HG02642 (cell line): ENCODE measurements at regions not wholly inside any gene's neighbourhood (a gene's known extent, or its start where the extent isn't known, plus 50 kb on each side); places are given as distances from the start of the nearest gene placed in this dataset.

Source experiments
- ATAC-seq: cut with Tn5 transposase; IDR thresholded peaks from one replicate; pipeline ENCODE4 v1.9.1; 2021; ENCODE audit warnings: mild to moderate bottlenecking; ENCODE audit not compliant: unreplicated experiment, poor library complexity

GRCh38 chr7:17506596-17506995 lies 208.1 kb downstream of the AHR start:
- ATAC-seq = no peak

- ATAC-seq = no peak
Measured at GRCh38 chr7:17507717-17508116, 209.3 kb downstream of the AHR start.

- no peak for ATAC-seq
Measured at GRCh38 chr7:17512181-17512675, 213.8 kb downstream of the AHR start.

GRCh38 chr7:17516771-17517170 lies 218.3 kb downstream of the AHR start:
- ATAC-seq = no peak

- ATAC-seq = no peak
Measured at GRCh38 chr7:17520941-17521340, 222.5 kb downstream of the AHR start.

GRCh38 chr7:17521437-17521836 lies 223.0 kb downstream of the AHR start:
- ATAC-seq = no peak

- no peak for ATAC-seq
Measured at GRCh38 chr7:17523813-17524739, 225.6 kb downstream of the AHR start.

GRCh38 chr7:17524746-17525145 lies 226.3 kb downstream of the AHR start:
- ATAC-seq = no peak

GRCh38 chr7:17526621-17527020 lies 228.2 kb downstream of the AHR start:
- ATAC-seq = no peak

GRCh38 chr7:17528636-17529035 lies 230.2 kb downstream of the AHR start:
- ATAC-seq = no peak

- ATAC-seq = no peak
Measured at GRCh38 chr7:17530244-17530643, 231.8 kb downstream of the AHR start.

GRCh38 chr7:17530741-17531421 lies 232.4 kb downstream of the AHR start:
- ATAC-seq = peak; percentile 68

GRCh38 chr7:17532861-17533404 lies 234.5 kb downstream of the AHR start:
- no peak for ATAC-seq

GRCh38 chr7:17534348-17534747 lies 235.9 kb downstream of the AHR start:
- ATAC-seq = no peak

GRCh38 chr7:17535776-17536175 lies 237.3 kb downstream of the AHR start:
- ATAC-seq = no peak

GRCh38 chr7:17544401-17544800 lies 245.9 kb downstream of the AHR start:
- no peak for ATAC-seq

- ATAC-seq = no peak
Measured at GRCh38 chr7:17545348-17545747, 246.9 kb downstream of the AHR start.

GRCh38 chr7:17546189-17546588 lies 247.7 kb downstream of the AHR start:
- no peak for ATAC-seq

GRCh38 chr7:17546592-17546991 lies 248.1 kb downstream of the AHR start:
- ATAC-seq = no peak

- ATAC-seq = no peak
Measured at GRCh38 chr7:17548014-17548653, 249.7 kb downstream of the AHR start.

- no peak for ATAC-seq
Measured at GRCh38 chr7:17549406-17549805, 251.0 kb downstream of the AHR start.
